Renal cortical epithelial cell (primary cell): ENCODE measurements at regions not wholly inside any gene's neighbourhood (a gene's known extent, or its start where the extent isn't known, plus 50 kb on each side); places are given as distances from the start of the nearest gene placed in this dataset.

Experiments used
- DNase-seq: peaks from one replicate; pipeline ENCODE4 v3.0.0-alpha.2; 2011; ENCODE audit warnings: low read depth

DNA sequence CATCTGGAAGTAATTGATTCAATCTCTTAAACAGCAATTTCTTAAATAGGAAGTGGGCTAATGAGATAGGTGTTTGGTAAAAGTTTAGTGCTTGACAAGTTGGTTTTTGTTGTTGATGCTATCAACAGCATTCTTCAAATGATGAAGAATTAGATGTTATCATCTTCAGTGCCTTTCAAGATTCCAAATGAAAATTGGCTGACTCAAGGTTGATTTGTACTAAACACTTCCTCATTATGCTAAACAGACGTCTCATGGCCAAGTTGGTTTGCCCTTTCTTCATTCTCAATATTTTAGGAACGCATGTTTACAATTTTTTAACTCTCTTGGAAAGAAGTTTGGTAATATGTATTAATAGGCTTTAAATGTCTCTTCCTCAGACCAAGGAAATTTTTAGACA lies 86.0 kb downstream of the MID1IP1 start:
- DNase-seq, result no peak

GRCh38 chrX:38890326-38890725 lies 89.1 kb downstream of the MID1IP1 start:
- no peak for DNase-seq

GRCh38 chrX:38890963-38891362 lies 89.7 kb downstream of the MID1IP1 start:
- DNase-seq, result no peak

GRCh38 chrX:38891641-38892413 lies 90.6 kb downstream of the MID1IP1 start:
- DNase-seq, result peak; percentile 16

DNA sequence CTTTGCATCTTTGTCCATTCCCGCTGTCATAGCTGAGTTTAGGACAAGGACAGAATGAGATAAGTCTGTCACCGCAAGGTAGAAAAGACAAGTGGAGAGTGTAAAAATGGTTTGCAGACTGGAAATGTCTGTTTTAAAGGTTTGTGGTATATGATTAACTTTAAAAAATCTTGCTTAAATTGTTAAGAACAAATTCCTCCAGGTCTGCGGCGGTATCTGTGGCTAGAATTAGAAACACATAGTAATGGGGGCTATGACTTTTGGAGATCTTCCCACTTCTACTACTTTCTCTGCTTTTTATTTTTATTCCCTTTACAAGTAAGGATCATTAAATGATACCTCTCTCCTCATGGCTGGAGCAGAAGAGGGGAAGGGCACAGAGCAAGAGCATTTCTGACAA lies 92.2 kb downstream of the MID1IP1 start:
- DNase-seq, result peak; percentile 54

GRCh38 chrX:38895775-38896174 lies 94.5 kb downstream of the MID1IP1 start:
- DNase-seq, result no peak

DNA sequence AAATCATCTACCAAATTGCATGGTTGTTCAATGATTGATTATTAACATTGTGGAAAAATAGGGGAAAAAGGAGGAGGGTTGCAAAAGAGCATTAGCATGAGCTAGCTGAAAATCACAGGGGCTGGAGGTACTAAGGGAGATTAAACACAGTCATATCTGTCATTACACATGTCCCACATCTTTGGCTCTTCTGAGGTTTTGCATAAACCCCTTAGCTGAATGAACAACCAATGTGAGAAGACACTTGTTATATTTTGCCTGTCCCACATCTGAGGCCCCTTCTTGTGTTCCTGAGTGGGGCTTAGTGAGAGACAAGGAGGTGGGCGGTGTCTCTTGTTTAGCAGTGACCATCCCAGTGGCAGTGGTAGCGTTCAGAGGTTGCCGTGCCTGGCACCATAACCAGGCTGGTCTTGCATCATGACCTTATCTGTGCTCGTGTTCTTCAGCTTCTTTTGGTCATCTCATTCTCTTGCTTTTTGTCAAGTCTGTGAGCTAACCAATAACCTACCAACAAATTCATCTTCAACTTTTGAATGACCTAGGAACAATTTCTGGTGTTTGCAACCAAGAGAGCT lies 95.6 kb downstream of the MID1IP1 start:
- peak; percentile 49 for DNase-seq

GRCh38 chrX:38898261-38898660 lies 97.0 kb downstream of the MID1IP1 start:
- no peak for DNase-seq

- DNase-seq, result no peak
These were observed 98.4 kb downstream of the MID1IP1 start for GRCh38 chrX:38899650-38900049.

- DNase-seq, result no peak
These were observed 99.5 kb downstream of the MID1IP1 start for GRCh38 chrX:38900719-38901118.

- no peak for DNase-seq
These were observed 101.8 kb downstream of the MID1IP1 start for GRCh38 chrX:38902972-38903492.

GRCh38 chrX:38916801-38917200 lies 115.5 kb downstream of the MID1IP1 start:
- DNase-seq, result no peak

GRCh38 chrX:38917954-38918353 lies 116.7 kb downstream of the MID1IP1 start:
- no peak for DNase-seq

DNA sequence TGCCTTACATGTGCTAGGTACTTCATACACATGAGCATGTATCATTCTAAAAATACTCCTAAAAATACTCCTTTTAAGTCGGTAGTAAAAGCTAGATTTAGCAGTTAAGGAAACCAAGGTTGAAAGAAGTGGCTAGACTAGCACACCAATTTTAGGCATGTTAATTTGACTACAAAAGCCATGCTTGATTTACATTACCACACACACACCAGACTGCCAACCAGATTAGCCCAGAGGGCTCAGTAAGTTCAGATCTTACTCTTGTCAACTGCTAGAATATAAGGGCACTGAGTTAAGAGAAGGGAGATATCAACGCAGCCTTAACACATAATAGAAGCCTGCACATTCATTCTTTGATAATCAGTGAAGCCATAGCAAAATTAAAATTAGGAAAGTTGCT lies 117.9 kb downstream of the MID1IP1 start:
- DNase-seq, result no peak

- DNase-seq, result no peak
These were observed 118.7 kb downstream of the MID1IP1 start for GRCh38 chrX:38919853-38920528.

GRCh38 chrX:38923451-38923969 lies 122.3 kb downstream of the MID1IP1 start:
- DNase-seq, result no peak

GRCh38 chrX:38927592-38927991 lies 126.3 kb downstream of the MID1IP1 start:
- no peak for DNase-seq

DNA sequence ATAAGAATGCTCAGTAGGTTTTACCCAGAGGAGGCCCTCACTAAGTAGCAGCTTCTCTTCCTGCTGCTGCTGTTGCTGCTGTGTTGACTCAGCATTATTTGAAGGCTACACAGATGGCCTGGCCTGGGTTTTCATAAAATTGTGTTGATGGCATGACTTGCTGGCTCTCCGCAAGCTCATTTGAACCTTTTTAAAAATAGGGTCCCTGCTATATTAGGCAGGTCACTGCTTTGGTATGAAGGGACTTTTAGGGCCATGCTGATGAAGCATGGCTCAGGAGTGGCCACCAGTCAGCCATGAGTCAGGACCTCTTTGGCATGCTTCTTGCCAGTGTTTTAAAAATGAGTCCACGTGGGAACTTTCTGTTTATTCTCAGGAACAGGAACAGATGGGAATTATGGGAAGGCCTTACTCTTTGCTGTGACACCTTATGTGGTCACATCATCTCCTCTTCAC lies 128.7 kb downstream of the MID1IP1 start:
- DNase-seq, result peak; percentile 66

DNA sequence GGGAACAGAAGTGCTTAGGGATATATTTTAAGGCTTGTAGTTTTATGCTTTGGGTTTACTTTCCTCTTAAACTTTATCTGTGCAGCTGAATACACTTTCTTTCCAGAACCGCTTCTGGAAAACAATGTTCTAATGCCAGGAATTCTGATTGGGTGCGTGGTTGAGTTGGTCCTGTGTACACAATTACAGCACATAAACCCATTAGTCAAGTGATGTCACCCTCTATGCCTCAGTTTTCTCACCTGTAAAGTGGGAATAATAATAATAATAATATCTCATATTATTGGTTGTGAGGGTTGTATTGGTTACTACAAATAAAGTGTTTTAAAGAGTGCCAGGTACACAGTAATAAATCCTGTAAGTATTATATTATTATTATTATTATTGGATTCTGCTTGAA lies 129.2 kb downstream of the MID1IP1 start:
- DNase-seq, result no peak

DNA sequence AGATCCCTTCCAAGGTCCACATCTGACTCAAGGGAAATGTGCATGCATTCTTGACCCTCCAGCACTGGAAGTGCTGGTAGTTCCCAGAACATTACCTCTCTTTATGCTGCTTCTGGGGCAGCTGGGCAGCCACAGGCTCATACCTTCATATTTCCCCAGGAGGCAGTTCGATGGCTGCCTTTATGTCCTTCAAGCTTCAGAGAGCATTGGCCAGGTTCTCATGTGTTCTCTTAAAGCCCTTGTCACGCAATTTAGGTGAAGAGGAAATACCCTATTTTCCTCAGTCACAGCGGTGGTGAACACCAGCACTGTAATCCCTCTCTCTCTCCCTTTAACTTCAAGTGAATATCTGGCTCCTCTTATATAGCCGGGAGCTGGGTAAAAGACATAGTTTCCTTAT lies 134.3 kb downstream of the MID1IP1 start:
- DNase-seq, result no peak

DNA sequence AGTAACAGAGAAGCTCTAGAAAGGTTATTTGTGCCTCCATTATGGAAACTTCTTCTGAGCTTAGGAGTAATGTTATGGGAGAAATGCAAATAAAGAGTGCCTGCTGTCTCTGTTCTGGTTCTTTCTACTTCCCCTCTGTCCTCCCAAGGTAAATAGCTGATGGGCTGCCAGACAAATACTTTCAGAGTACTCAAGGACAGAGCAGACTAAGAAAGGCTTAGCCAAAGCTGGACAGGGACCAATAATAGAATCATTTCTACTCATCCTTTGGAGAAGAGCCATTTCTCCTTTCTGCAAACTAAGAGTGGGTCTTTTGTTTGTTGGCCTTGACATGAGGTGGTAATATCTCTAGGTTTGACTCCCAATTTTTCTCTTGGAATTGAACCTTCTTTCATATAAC lies 136.1 kb downstream of the MID1IP1 start:
- DNase-seq, result no peak

- no peak for DNase-seq
These were observed 136.7 kb downstream of the MID1IP1 start for GRCh38 chrX:38937926-38938325.

- DNase-seq, result peak; percentile 81
These were observed 137.8 kb downstream of the MID1IP1 start for GRCh38 chrX:38939067-38939466.
